HEK293 (cell line): ENCODE measurements at regions not wholly inside any gene's neighbourhood (a gene's known extent, or its start where the extent isn't known, plus 50 kb on each side); places are given as distances from the start of the nearest gene placed in this dataset.

Experiments
- CTCF ChIA-PET: fragments of 350-600 bp; formaldehyde crosslinking; extraction: SDS; loops from one replicate; lab custom pipeline; 2021; ENCODE audit warnings: antibody characterized with exemption; lab: Yijun Ruan, JAX
- POLR2A ChIA-PET: fragments of 300-600 bp; formaldehyde crosslinking; extraction: SDS; loops from one replicate; lab custom pipeline; 2020; ENCODE audit warnings: antibody characterized with exemption, inconsistent platforms; lab: Yijun Ruan, JAX
- H3K27ac ChIP-seq: fragments of 200-500 bp; sonication (Bioruptor generic); 2 replicates; pipeline ENCODE4 v1.5.1; 2014; ENCODE audit warnings: low read depth, low read length, control low read depth, inconsistent platforms; ENCODE audit errors: extremely low read depth
- H3K36me3 ChIP-seq, 2 experiments: fragments of 200-500 bp in 1 of 2; sonication (Bioruptor generic) in 1 of 2; 1 replicate in 1 of 2; 2 replicates in 1 of 2; pipeline ENCODE4 v1.5.1; 2014 to 2017; ENCODE audit warnings: inconsistent platforms in 2 of 2, low read length in 2 of 2; ENCODE audit not compliant: control insufficient read depth in 2 of 2, insufficient read depth in 1 of 2
- H3K4me1 ChIP-seq: fragments of 200-500 bp; sonication (Bioruptor generic); 2 replicates; pipeline ENCODE4 v1.5.1; 2014; ENCODE audit warnings: mild to moderate bottlenecking, low read length, inconsistent platforms; ENCODE audit not compliant: control insufficient read depth, insufficient read depth
- H3K4me3 ChIP-seq: 2 replicates; pipeline ENCODE4 v1.5.1; 2011; ENCODE audit warnings: low read depth, mild to moderate bottlenecking, control low read depth, low read length, moderate library complexity
- H3K9me3 ChIP-seq: fragments of 200-500 bp; sonication (Bioruptor generic); 2 replicates; pipeline ENCODE4 v1.5.1; 2014; ENCODE audit warnings: low read depth, low read length, inconsistent platforms; ENCODE audit not compliant: control insufficient read depth, insufficient read depth
- BCL11A ChIP-seq: fragments of 450-650 bp; formaldehyde crosslinking; IDR thresholded peaks from 2 replicates; pipeline ENCODE4 v1.5.1; 2016; ENCODE audit warnings: low read depth, missing biosample characterization, missing genetic modification characterization
- BCL11B ChIP-seq: fragments of 450-650 bp; formaldehyde crosslinking; IDR thresholded peaks from 2 replicates; pipeline ENCODE4 v1.5.1; 2016; ENCODE audit warnings: low read depth, missing biosample characterization, missing genetic modification characterization
- SETDB1 ChIP-seq: IDR thresholded peaks from one replicate; pipeline ENCODE4 v1.6.1; 2017; ENCODE audit warnings: mild to moderate bottlenecking, low read length, moderate library complexity, mixed read lengths; ENCODE audit not compliant: insufficient read length
- WT1 ChIP-seq: fragments of 450-650 bp; formaldehyde crosslinking; IDR thresholded peaks from 2 replicates; pipeline ENCODE4 v1.5.1; 2016; ENCODE audit warnings: missing biosample characterization, missing genetic modification characterization
- ZBTB17 ChIP-seq: fragments of 450-650 bp; formaldehyde crosslinking; IDR thresholded peaks from 2 replicates; pipeline ENCODE4 v1.5.1; 2016; ENCODE audit warnings: missing biosample characterization, missing genetic modification characterization
- ZFHX2 ChIP-seq: fragments of 450-650 bp; formaldehyde crosslinking; conservative IDR thresholded peaks from 2 replicates; pipeline ENCODE4 v1.5.1; 2016; ENCODE audit warnings: missing biosample characterization, missing genetic modification characterization
- ZNF132 ChIP-seq: fragments of 450-650 bp; formaldehyde crosslinking; IDR thresholded peaks from 2 replicates; pipeline ENCODE4 v1.5.1; 2017; ENCODE audit warnings: missing biosample characterization, missing genetic modification characterization, borderline replicate concordance
- ZNF157 ChIP-seq: fragments of 450-650 bp; formaldehyde crosslinking; IDR thresholded peaks from 2 replicates; pipeline ENCODE4 v1.5.1; 2016; ENCODE audit warnings: missing biosample characterization, missing genetic modification characterization
- ZNF266 ChIP-seq: fragments of 450-650 bp; formaldehyde crosslinking; IDR thresholded peaks from 2 replicates; pipeline ENCODE4 v1.5.1; 2016; ENCODE audit warnings: missing biosample characterization, missing genetic modification characterization, low read depth
- ZNF423 ChIP-seq: fragments of 450-650 bp; formaldehyde crosslinking; IDR thresholded peaks from 2 replicates; pipeline ENCODE4 v1.5.1; 2016; ENCODE audit warnings: missing biosample characterization, missing genetic modification characterization
- ZNF501 ChIP-seq: fragments of 450-650 bp; formaldehyde crosslinking; IDR thresholded peaks from 2 replicates; pipeline ENCODE4 v1.5.1; 2016; ENCODE audit warnings: missing biosample characterization, missing genetic modification characterization
- ZNF514 ChIP-seq: fragments of 450-650 bp; formaldehyde crosslinking; IDR thresholded peaks from 2 replicates; pipeline ENCODE4 v1.5.1; 2016; ENCODE audit warnings: missing biosample characterization, missing genetic modification characterization
- ZNF623 ChIP-seq: fragments of 450-650 bp; formaldehyde crosslinking; IDR thresholded peaks from 2 replicates; pipeline ENCODE4 v1.5.1; 2016; ENCODE audit warnings: missing biosample characterization, missing genetic modification characterization
- ZNF658 ChIP-seq: fragments of 450-650 bp; formaldehyde crosslinking; IDR thresholded peaks from 2 replicates; pipeline ENCODE4; 2016; ENCODE audit warnings: missing biosample characterization, missing genetic modification characterization
- ZNF664 ChIP-seq: fragments of 450-650 bp; formaldehyde crosslinking; IDR thresholded peaks from 2 replicates; pipeline ENCODE4 v1.5.1; 2016; ENCODE audit warnings: missing biosample characterization, missing genetic modification characterization
- ZNF776 ChIP-seq: fragments of 450-650 bp; formaldehyde crosslinking; IDR thresholded peaks from 2 replicates; pipeline ENCODE4 v1.5.0; 2017; ENCODE audit warnings: missing biosample characterization, missing genetic modification characterization, borderline replicate concordance
- TF ChIP-seq, protein P1 (sequence below): fragments of 450-650 bp; formaldehyde crosslinking; IDR thresholded peaks from 2 replicates; pipeline ENCODE4 v1.5.1; 2016; ENCODE audit warnings: missing biosample characterization, missing genetic modification characterization
- TF ChIP-seq, protein P2 (sequence below): fragments of 450-650 bp; formaldehyde crosslinking; IDR thresholded peaks from 2 replicates; pipeline ENCODE4 v1.5.1; 2016; ENCODE audit warnings: missing biosample characterization, missing genetic modification characterization
- TF ChIP-seq, protein P3 (sequence below): fragments of 450-650 bp; IDR thresholded peaks from 2 replicates; pipeline ENCODE4 v1.5.1; 2018; ENCODE audit warnings: missing biosample characterization, mild to moderate bottlenecking, missing genetic modification characterization
- TF ChIP-seq, protein P4 (sequence below): fragments of 450-650 bp; formaldehyde crosslinking; IDR thresholded peaks from 2 replicates; pipeline ENCODE4 v1.5.0; 2017; ENCODE audit warnings: missing biosample characterization, missing genetic modification characterization, borderline replicate concordance
- TF ChIP-seq, protein P5 (sequence below): fragments of 450-650 bp; formaldehyde crosslinking; IDR thresholded peaks from 2 replicates; pipeline ENCODE4 v1.5.1; 2016; ENCODE audit warnings: missing biosample characterization, missing genetic modification characterization

- Histone ChIP-seq H3K9me3 (no peaks in the 10 kb centered on the region), H3K27ac (no peak overlapping the region), H3K4me3 (no peak overlapping the region), H3K4me1 (no peaks in the 10 kb centered on the region), H3K36me3 (no peaks in the 10 kb centered on the region)
- ChIA-PET POLR2A (no interaction called here), CTCF (no interaction called here)
- TF ChIP-seq SETDB1 (no peak), ZNF623 (tag by site-specific recombination) (no peak)
- TF ChIP-seq, protein P1, sequence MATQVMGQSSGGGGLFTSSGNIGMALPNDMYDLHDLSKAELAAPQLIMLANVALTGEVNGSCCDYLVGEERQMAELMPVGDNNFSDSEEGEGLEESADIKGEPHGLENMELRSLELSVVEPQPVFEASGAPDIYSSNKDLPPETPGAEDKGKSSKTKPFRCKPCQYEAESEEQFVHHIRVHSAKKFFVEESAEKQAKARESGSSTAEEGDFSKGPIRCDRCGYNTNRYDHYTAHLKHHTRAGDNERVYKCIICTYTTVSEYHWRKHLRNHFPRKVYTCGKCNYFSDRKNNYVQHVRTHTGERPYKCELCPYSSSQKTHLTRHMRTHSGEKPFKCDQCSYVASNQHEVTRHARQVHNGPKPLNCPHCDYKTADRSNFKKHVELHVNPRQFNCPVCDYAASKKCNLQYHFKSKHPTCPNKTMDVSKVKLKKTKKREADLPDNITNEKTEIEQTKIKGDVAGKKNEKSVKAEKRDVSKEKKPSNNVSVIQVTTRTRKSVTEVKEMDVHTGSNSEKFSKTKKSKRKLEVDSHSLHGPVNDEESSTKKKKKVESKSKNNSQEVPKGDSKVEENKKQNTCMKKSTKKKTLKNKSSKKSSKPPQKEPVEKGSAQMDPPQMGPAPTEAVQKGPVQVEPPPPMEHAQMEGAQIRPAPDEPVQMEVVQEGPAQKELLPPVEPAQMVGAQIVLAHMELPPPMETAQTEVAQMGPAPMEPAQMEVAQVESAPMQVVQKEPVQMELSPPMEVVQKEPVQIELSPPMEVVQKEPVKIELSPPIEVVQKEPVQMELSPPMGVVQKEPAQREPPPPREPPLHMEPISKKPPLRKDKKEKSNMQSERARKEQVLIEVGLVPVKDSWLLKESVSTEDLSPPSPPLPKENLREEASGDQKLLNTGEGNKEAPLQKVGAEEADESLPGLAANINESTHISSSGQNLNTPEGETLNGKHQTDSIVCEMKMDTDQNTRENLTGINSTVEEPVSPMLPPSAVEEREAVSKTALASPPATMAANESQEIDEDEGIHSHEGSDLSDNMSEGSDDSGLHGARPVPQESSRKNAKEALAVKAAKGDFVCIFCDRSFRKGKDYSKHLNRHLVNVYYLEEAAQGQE (tag by site-specific recombination), result no peak
Observed at GRCh38 chrX:137418086-137418485, 147.8 kb upstream of the ZIC3 start.

DNA sequence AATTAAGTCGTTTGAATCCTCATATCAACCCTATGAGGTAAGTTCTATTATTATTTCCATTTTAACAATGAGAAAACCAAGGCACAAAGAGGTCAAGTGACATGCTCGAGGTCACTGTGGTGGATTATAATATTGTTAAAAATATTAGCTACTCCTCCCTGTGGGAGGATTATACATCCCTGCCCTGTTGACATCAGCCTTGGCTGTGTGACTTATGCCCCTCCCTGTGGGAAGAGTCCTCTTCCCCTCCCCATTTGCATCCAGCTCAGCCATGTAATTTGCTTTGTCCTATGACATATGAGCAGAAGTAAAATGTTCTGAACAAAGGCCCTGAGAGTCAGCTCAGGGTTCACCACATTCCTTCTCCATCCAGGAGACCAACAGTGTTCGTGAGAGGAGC, 152.7 kb upstream of the ZIC3 start:
- ChIA-PET CTCF (no interaction called here), POLR2A (no interaction called here)
- Histone ChIP-seq H3K36me3 (no peaks in the 10 kb centered on the region), H3K4me3 (no peak overlapping the region), H3K9me3 (no peaks in the 10 kb centered on the region), H3K27ac (no peak overlapping the region), H3K4me1 (no peaks in the 10 kb centered on the region)
- TF ChIP-seq ZNF664 (tag by site-specific recombination) (no peak), ZFHX2 (tag by site-specific recombination) (no peak), WT1 (tag by site-specific recombination) (no peak), ZBTB17 (tag by site-specific recombination) (no peak), ZNF157 (no peak), BCL11B (no peak), ZNF658 (no peak), ZNF266 (tag by site-specific recombination) (no peak), ZNF132 (no peak)
- TF ChIP-seq, protein P2, sequence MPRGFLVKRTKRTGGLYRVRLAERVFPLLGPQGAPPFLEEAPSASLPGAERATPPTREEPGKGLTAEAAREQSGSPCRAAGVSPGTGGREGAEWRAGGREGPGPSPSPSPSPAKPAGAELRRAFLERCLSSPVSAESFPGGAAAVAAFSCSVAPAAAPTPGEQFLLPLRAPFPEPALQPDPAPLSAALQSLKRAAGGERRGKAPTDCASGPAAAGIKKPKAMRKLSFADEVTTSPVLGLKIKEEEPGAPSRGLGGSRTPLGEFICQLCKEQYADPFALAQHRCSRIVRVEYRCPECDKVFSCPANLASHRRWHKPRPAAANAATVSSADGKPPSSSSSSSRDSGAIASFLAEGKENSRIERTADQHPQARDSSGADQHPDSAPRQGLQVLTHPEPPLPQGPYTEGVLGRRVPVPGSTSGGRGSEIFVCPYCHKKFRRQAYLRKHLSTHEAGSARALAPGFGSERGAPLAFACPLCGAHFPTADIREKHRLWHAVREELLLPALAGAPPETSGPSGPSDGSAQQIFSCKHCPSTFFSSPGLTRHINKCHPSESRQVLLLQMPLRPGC (tag by site-specific recombination), result no peak
- TF ChIP-seq, protein P3, sequence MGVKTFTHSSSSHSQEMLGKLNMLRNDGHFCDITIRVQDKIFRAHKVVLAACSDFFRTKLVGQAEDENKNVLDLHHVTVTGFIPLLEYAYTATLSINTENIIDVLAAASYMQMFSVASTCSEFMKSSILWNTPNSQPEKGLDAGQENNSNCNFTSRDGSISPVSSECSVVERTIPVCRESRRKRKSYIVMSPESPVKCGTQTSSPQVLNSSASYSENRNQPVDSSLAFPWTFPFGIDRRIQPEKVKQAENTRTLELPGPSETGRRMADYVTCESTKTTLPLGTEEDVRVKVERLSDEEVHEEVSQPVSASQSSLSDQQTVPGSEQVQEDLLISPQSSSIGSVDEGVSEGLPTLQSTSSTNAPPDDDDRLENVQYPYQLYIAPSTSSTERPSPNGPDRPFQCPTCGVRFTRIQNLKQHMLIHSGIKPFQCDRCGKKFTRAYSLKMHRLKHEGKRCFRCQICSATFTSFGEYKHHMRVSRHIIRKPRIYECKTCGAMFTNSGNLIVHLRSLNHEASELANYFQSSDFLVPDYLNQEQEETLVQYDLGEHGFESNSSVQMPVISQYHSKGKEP, result no peak

DNA sequence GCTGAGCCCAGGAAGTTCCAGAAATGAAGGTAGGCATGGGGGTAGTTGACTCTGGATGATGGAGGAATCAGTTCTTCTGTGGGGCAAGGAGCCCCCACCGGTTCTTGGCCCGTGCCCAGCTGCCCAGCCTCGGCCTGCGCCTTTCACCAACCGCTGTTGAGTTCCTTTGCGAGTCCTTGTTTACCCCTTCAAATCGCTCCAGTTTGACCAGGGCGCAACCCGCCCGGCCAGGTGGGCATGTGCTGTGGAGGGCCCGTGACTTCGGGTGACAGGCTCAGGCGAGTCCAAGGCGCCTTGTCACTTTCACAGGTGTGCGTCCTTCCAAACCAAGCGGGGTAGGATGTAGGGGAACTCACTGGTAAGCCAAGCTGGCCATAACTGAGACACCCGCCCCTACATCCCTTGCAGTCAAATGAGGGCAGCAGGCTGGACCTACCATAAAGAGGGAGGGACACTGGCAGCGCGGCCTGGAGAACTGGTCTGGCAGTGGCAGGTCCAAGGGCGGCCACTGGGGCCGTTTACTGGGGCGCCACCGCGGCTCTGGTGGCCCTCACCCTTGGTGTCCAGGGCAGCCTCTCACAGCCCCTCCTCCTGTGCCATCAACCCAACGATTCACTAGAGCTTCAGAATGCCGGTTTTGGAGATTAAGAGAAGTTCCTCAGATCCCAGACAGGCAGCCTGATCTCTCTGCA, 160.3 kb upstream of the ZIC3 start:
- H3K4me3 ChIP-seq, result no peak overlapping the region
- no peaks in the 10 kb centered on the region for H3K4me1 ChIP-seq
- H3K27ac ChIP-seq, result no peak overlapping the region
- H3K9me3 ChIP-seq, result no peaks in the 10 kb centered on the region
- H3K36me3 ChIP-seq, result no peaks in the 10 kb centered on the region
- CTCF ChIA-PET, result no interaction called here
- POLR2A ChIA-PET, result no interaction called here
- TF ChIP-seq BCL11A (tag by site-specific recombination), result no peak
- TF ChIP-seq, protein P4, sequence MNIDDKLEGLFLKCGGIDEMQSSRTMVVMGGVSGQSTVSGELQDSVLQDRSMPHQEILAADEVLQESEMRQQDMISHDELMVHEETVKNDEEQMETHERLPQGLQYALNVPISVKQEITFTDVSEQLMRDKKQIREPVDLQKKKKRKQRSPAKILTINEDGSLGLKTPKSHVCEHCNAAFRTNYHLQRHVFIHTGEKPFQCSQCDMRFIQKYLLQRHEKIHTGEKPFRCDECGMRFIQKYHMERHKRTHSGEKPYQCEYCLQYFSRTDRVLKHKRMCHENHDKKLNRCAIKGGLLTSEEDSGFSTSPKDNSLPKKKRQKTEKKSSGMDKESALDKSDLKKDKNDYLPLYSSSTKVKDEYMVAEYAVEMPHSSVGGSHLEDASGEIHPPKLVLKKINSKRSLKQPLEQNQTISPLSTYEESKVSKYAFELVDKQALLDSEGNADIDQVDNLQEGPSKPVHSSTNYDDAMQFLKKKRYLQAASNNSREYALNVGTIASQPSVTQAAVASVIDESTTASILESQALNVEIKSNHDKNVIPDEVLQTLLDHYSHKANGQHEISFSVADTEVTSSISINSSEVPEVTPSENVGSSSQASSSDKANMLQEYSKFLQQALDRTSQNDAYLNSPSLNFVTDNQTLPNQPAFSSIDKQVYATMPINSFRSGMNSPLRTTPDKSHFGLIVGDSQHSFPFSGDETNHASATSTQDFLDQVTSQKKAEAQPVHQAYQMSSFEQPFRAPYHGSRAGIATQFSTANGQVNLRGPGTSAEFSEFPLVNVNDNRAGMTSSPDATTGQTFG, result no peak
- no peak for TF ChIP-seq ZNF501 (tag by site-specific recombination)
- TF ChIP-seq ZNF514 (tag by site-specific recombination), result no peak
- TF ChIP-seq, protein P5, sequence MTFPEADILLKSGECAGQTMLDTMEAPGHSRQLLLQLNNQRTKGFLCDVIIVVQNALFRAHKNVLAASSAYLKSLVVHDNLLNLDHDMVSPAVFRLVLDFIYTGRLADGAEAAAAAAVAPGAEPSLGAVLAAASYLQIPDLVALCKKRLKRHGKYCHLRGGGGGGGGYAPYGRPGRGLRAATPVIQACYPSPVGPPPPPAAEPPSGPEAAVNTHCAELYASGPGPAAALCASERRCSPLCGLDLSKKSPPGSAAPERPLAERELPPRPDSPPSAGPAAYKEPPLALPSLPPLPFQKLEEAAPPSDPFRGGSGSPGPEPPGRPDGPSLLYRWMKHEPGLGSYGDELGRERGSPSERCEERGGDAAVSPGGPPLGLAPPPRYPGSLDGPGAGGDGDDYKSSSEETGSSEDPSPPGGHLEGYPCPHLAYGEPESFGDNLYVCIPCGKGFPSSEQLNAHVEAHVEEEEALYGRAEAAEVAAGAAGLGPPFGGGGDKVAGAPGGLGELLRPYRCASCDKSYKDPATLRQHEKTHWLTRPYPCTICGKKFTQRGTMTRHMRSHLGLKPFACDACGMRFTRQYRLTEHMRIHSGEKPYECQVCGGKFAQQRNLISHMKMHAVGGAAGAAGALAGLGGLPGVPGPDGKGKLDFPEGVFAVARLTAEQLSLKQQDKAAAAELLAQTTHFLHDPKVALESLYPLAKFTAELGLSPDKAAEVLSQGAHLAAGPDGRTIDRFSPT, result no peak
- TF ChIP-seq ZNF776 (tag by site-specific recombination), result no peak
- TF ChIP-seq ZNF423 (tag by site-specific recombination), result no peak
